GM18867 (cell line): ENCODE measurements at regions not wholly inside any gene's neighbourhood (a gene's known extent, or its start where the extent isn't known, plus 50 kb on each side); places are given as distances from the start of the nearest gene placed in this dataset.
"Not testable (repeated sequence)": the region's sequence is repeated elsewhere in the genome, so short reads cannot be mapped to it uniquely, and the experiment has no call there.

Source experiments
- ATAC-seq: cut with Tn5 transposase; IDR thresholded peaks from one replicate; pipeline ENCODE4 v1.9.1; 2021; ENCODE audit warnings: mild to moderate bottlenecking, moderate library complexity; ENCODE audit not compliant: unreplicated experiment

DNA sequence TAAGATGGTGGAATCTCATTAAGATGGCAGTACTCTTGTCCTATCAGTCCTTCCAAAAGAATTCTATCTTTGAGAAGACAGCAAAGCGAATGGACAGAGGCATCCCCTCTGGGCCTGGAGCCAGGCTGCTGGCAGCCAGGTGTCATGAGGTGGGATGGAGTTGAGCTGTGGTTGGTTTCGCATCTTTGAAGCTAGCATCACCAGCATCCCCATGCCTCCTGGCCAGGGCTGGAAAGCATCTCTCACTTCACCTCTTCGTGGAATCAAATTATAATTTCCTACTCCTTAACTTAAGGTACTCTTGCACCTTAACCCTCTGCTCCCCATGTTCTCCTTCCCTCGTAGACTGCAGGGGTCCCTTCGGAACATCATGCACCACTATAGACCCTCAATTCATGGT is 248.3 kb downstream of the GADD45G start:
- ATAC-seq, result no peak

GRCh38 chr9:89853931-89854330 is 249.1 kb downstream of the GADD45G start:
- ATAC-seq, result no peak

- no peak for ATAC-seq
Observed at GRCh38 chr9:89854715-89855475, 250.1 kb downstream of the GADD45G start.

GRCh38 chr9:89856296-89856695 is 251.5 kb downstream of the GADD45G start:
- ATAC-seq, result not testable (repeated sequence)

GRCh38 chr9:89856950-89857349 is 252.1 kb downstream of the GADD45G start:
- not testable (repeated sequence) for ATAC-seq

DNA sequence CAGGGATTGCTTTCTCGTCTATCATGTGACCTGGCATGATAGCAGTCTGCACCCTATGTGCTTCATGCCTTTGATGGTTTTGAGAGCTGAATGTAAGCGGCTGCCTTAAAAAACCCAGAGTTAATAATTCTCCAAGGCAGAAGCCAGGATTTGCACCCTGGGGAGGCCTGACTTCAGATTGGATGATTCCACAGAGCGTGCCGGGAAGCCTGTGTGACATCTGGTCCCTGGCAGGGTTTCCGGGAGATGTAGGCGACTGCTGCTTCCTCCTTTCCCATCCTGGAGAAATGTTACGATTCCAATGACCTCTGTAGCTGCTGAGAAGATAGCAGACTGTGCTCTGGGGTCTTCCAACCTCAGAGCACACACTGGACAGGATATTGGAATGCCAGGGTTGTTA is 255.0 kb downstream of the GADD45G start:
- not testable (repeated sequence) for ATAC-seq

DNA sequence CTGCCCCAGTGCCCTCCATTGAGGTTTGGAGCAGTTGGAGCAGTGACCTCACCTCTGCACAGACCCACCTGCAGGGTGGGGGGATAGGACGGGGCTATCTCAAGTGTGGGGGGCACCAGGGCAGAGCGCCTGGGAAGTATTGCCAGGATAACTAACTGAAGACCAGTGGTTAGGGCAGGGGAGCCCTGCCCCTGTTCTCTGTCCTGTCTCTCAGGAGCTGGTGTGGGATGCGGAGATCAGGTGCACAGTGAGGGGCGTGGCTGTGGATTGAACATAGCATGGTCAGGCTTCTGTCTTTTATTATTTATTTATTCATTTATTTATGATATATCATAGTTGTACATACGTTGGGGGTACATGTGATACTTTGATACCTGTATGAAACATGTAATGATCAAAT is 256.6 kb downstream of the GADD45G start:
- ATAC-seq, result not testable (repeated sequence)

DNA sequence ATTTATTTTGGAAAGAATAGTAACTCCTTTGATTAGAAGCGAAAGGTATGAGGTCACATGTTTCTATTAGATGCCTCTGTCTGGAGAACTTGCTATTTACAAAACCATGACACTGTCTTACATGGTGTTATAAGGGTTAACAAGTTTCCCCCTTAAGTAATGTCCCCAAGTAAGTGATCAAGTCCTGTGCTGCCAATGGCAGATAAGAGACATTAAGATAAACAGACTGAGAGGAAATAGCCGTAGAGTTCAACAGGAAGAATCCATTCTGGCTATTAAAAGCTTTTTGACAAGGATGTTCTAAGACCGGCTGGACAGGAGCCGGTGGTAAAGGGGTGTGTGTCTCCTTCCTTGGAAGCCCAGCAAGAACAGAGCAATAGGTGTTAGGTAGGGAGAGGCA is 257.5 kb downstream of the GADD45G start:
- ATAC-seq, result no peak

DNA sequence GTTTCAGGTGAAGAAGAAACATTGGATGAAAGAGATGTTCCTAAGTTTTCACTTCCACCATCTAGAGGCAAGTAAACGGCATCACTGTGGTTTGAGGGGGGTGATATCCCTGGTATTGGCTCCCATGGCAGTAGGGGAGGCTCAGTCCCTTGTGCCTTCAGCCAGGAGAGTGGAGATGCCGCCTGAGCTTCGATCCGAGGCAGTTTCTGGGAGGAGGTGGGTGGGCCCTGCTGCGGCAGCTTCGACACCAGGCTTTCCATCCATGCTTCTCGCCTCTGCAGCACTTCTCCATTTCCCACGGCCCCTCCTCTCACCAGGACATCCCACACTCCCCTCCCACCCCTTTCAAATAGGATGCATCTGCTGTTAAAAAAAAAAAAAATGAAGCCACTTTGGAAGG is 258.3 kb downstream of the GADD45G start:
- no peak for ATAC-seq

GRCh38 chr9:89863837-89864236 is 259.0 kb downstream of the GADD45G start:
- no peak for ATAC-seq

DNA sequence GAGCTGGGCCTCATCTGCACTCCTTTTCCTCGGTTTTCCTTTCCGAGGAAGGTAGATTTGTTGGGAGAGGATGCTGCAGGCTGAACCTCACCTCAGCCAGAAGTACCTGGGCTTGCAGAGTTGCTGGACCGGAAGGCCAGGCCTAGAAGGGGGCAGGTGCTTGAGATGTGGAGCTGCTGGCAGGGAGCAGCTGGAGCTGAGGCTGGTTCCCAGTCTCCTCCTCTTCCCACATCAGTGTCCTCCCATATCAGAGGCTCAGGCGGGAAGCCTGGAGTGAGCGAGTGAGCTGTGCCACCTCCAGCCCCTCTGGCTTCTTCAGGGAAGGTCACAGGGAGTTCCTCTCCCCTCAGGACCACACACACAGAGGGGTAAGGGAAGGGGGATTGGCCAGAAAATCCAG is 259.4 kb downstream of the GADD45G start:
- no peak for ATAC-seq

DNA sequence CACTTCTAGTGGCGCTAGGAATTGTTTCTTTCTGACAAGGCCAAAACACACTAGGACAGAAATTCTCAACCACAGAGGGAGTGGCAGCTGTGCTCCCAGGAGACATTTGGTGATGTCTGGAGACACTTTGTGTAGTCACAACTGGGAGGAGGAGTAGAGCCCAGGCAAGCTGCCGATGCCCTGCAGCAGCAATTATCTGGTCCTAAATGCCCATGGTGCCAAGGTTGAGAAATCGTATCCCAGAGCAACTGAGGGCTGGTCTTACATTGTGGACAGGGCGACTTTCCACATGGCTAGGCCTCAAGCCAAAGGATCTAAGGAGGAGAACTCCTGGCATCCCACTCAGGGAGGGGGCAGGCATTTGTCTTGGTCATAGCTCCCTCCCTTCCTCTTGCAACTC is 259.9 kb downstream of the GADD45G start:
- no peak for ATAC-seq

DNA sequence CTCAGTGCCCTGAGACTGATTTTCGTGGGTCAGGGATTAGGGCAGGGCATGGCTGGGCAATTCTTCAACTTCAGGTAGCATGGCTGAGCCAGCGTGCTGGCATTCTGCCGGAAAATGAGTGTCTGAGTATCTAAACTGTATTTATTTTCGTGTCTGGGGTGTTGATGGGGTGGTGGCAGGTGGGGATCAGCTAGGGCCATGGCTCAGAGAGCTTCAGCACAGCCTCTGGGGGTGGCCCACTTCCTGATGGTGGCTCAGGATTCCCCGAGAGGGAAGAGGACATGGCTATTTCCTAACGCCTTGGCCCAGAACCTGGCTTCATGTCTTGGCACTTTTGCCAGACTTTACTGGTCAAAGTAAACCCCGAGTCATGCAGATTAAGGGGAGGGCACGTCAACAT is 260.5 kb downstream of the GADD45G start:
- no peak for ATAC-seq

DNA sequence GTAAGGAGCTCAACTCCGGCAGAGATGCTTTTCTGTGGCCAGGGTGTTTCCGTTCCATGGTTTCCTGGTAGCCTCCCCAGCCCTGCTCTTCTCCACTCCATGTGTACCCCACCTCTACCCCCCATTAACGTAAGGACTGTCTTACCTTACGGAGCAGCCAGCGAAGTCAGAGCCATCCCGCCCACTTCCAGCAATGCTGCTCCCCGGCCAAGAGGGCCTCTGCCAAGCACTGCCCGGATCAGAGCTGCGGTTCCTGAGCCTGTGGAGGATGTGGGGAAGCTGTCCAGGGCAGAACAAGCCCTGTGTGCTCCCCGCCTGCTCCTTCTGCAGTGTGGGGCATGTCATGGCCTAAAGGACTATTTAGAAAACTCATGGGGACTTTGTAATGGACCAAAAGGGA is 261.2 kb downstream of the GADD45G start:
- no peak for ATAC-seq

- ATAC-seq, result no peak
Observed at GRCh38 chr9:89866701-89867100, 261.9 kb downstream of the GADD45G start.

- ATAC-seq, result no peak
Observed at GRCh38 chr9:89868100-89868499, 263.3 kb downstream of the GADD45G start.

- no peak for ATAC-seq
Observed at GRCh38 chr9:89869793-89870580, 265.2 kb downstream of the GADD45G start.

- no peak for ATAC-seq
Observed at GRCh38 chr9:89871871-89872331, 267.1 kb downstream of the GADD45G start.

GRCh38 chr9:89872426-89872912 is 267.7 kb downstream of the GADD45G start:
- no peak for ATAC-seq

DNA sequence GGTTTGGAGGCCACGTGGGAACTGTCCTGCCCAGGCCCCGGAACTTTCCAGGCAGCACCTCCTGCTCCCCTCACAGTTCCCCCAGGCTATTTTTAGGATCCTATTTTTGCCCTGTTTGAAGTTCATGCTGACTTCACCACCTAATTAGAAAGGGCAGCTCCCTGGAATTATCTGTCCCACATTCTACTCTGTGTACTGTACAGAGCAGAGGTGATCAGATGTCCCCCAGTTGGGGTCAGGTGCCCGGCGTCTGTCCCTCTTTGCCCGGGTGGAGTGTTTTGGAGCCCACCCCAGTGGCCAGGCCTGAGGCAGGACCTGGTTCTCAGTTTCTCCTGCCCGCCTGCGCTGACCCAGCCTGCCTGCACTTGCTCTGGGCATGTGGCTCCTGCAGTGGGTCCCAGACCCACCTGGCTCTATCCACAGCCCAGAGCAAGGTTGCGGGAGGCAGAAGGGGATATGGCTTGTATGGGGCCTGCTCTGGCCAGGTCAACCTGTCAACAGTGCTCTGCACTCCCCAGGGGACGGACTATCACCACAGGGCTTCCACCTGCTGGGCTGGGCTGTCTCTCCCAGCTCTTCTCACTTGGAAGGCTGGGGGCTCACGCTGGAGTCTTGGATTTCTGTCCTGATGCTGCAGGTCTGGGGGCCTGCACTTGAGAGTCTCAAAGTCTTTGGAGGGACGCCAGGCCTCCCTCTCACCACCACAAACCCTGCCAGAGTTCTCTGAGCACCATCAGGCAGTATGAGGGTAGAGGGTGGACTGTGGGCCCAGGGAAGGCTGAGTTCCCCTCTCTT is 268.3 kb downstream of the GADD45G start:
- no peak for ATAC-seq

- no peak for ATAC-seq
Observed at GRCh38 chr9:89873801-89874200, 269.0 kb downstream of the GADD45G start.
